ENCODE measurements at regions not wholly inside any gene's neighbourhood (a gene's known extent, or its start where the extent isn't known, plus 50 kb on each side); places are given as distances from the start of the nearest gene placed in this dataset.
"Not testable (repeated sequence)": the region's sequence is repeated elsewhere in the genome, so short reads cannot be mapped to it uniquely, and the experiment has no call there.

GRCh38 chrX:148268673-148269072, 231.7 kb upstream of the AFF2 start:
- DNase-seq (ENCODE audit: low spot score), result no peak

GRCh38 chrX:148269513-148269912, 230.9 kb upstream of the AFF2 start:
- no peak for DNase-seq (ENCODE audit: low spot score)

- no peak for DNase-seq (ENCODE audit: low spot score)
Measured at GRCh38 chrX:148270499-148270898, 229.9 kb upstream of the AFF2 start.

GRCh38 chrX:148271263-148271662, 229.2 kb upstream of the AFF2 start:
- no peak for DNase-seq (ENCODE audit: low spot score)

- no peak for DNase-seq (ENCODE audit: low spot score)
Measured at GRCh38 chrX:148281920-148282319, 218.5 kb upstream of the AFF2 start.

GRCh38 chrX:148282504-148282903, 217.9 kb upstream of the AFF2 start:
- no peak for DNase-seq (ENCODE audit: low spot score)

- DNase-seq (ENCODE audit: low spot score), result no peak
Measured at GRCh38 chrX:148284056-148284455, 216.4 kb upstream of the AFF2 start.

GRCh38 chrX:148284821-148285220, 215.6 kb upstream of the AFF2 start:
- DNase-seq (ENCODE audit: low spot score), result no peak

- DNase-seq (ENCODE audit: low spot score), result no peak
Measured at GRCh38 chrX:148288451-148288850, 212.0 kb upstream of the AFF2 start.

- no peak for DNase-seq (ENCODE audit: low spot score)
Measured at GRCh38 chrX:148290041-148290440, 210.4 kb upstream of the AFF2 start.

GRCh38 chrX:148290931-148291330, 209.5 kb upstream of the AFF2 start:
- DNase-seq (ENCODE audit: low spot score), result no peak

GRCh38 chrX:148298737-148299136, 201.7 kb upstream of the AFF2 start:
- DNase-seq (ENCODE audit: low spot score), result peak; percentile 16

GRCh38 chrX:148305214-148305613, 195.2 kb upstream of the AFF2 start:
- not testable (repeated sequence) for DNase-seq (ENCODE audit: low spot score)

- no peak for DNase-seq (ENCODE audit: low spot score)
Measured at GRCh38 chrX:148309413-148309812, 191.0 kb upstream of the AFF2 start.

GRCh38 chrX:148310426-148311165, 189.8 kb upstream of the AFF2 start:
- DNase-seq (ENCODE audit: low spot score), result no peak

GRCh38 chrX:148311544-148311943, 188.9 kb upstream of the AFF2 start:
- no peak for DNase-seq (ENCODE audit: low spot score)

- DNase-seq (ENCODE audit: low spot score), result no peak
Measured at GRCh38 chrX:148314876-148315275, 185.5 kb upstream of the AFF2 start.

- no peak for DNase-seq (ENCODE audit: low spot score)
Measured at GRCh38 chrX:148316446-148316845, 184.0 kb upstream of the AFF2 start.

GRCh38 chrX:148322906-148323305, 177.5 kb upstream of the AFF2 start:
- no peak for DNase-seq (ENCODE audit: low spot score)

- no peak for DNase-seq (ENCODE audit: low spot score)
Measured at GRCh38 chrX:148333989-148334388, 166.4 kb upstream of the AFF2 start.

GRCh38 chrX:148337873-148338272, 162.5 kb upstream of the AFF2 start:
- DNase-seq (ENCODE audit: low spot score), result no peak

- DNase-seq (ENCODE audit: low spot score), result no peak
Measured at GRCh38 chrX:148354916-148355315, 145.5 kb upstream of the AFF2 start.

- no peak for DNase-seq (ENCODE audit: low spot score)
Measured at GRCh38 chrX:148361641-148362040, 138.8 kb upstream of the AFF2 start.

- DNase-seq (ENCODE audit: low spot score), result no peak
Measured at GRCh38 chrX:148363471-148364235, 136.8 kb upstream of the AFF2 start.

Data from AG08395 (cell line).